NCI-H82 treated with DMSO at 0.1 percent for 48 hours (cell line): ENCODE measurements at regions not wholly inside any gene's neighbourhood (a gene's known extent, or its start where the extent isn't known, plus 50 kb on each side); places are given as distances from the start of the nearest gene placed in this dataset.
A peak's percentile ranks its signal among the peaks of the same experiment; 100 is the strongest.
"Not testable (repeated sequence)": the region's sequence is repeated elsewhere in the genome, so short reads cannot be mapped to it uniquely, and the experiment has no call there.

Experiments
- DNase-seq: peaks from one replicate; lab custom pipeline; 2025; ENCODE audit not compliant: unreplicated experiment; lab: John Stamatoyannopoulos, UW

GRCh38 chrX:98028691-98029090 lies 1145.0 kb downstream of the RPA4 start:
- no peak for DNase-seq

DNA sequence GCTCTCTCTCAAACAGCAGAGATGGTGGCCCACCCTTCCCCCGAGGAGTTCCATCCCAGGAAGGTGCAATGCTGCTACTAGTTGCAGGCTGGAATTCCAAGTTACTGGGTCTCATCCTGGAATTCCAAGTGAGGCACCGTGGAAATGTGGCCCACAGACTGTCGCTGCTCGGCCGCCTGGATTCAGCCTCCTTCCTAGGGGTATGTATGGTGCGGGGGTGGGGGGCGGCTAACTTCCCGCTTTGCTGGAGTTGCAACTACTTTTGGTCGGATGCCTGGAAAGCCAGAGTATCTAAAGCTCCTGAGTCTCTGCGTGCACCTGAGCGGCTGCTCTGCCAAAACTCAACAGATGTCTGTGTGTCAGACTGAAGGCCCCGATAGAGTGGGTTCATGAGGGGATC lies 1146.2 kb downstream of the RPA4 start:
- DNase-seq = no peak

GRCh38 chrX:98057176-98057575 lies 1173.5 kb downstream of the RPA4 start:
- no peak for DNase-seq

DNA sequence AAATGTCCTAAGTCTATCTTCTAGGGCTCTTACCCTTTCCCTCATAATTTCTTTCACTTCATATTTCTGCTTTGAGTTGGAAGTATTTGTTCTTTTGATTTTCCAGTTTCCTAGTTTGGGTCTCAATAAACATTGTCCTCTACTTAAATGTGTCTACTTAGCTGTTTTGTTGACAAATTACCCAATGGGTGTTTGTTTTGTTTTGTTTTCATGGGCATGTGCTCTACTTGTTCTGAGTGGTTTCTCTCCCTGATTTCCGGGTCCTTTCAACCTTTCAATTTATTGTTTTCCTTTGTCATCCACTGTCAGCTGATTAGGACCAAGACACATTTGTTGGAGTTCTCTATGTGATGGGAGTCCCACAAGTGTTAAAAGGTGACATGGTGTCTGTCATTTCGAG lies 1181.4 kb downstream of the RPA4 start:
- no peak for DNase-seq

DNA sequence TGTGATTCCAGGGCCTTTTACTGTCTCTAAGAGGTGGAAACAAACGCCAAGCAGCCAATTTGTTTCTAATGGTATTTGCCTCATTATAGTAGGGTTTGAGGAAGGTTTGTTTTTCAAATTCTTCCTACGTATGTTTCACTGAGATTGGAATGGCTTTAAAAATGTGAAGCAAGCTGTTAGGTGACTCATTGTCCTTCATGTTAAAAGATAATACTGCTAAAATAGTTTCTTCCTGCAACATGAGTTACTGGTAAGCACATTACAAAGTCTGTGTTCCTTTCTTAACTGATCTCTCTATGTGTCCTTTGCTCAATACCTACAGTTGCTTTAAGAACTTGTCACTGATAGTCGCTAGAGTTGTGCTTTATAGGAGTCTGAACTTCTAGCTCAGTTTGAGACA lies 1183.9 kb downstream of the RPA4 start:
- DNase-seq = no peak

DNA sequence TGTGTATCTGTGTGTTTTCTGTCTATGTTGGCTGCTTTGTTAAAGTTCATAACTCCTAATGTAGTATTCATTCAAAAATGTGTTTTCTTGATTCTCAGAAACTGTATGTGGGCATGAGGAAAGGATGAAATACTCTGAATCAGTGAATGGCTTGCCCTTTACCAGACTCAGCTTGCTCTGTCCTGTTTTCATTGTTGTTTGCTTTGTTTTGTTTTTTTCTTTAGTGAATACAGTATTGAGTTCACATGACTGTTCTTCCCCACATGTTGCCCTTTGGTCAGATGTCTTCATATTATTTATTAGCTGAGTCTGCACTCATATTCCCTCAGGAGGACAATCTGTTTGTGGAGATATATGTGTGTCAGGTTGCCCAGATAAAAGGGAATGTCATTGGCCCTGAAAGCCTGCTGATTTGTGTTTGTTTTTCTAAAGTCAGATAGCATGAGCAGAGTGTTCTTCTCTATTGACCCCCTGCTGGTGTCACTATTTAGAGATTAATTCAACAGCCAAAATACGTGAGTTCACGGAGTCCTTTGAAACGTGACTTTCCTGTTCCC lies 1184.4 kb downstream of the RPA4 start:
- DNase-seq = no peak

DNA sequence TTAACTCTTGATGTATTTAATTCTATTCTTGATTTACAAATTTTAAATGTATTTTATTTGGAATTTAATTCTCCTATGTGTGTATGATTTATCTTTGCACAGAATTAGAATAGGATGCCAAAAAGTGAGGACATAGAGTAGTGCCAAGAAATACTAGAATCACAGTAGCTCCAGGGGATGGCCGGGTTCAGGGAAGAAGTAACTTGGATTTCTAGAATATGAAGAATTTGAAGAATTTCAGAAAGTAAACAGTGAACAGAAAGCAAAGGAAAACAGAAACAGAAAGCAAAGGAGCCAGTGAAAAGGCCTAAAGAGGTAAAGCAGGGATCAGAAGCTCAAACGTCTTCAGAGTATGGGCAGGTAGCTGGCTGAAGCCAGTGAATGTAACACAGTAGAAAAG lies 1187.6 kb downstream of the RPA4 start:
- DNase-seq = no peak

DNA sequence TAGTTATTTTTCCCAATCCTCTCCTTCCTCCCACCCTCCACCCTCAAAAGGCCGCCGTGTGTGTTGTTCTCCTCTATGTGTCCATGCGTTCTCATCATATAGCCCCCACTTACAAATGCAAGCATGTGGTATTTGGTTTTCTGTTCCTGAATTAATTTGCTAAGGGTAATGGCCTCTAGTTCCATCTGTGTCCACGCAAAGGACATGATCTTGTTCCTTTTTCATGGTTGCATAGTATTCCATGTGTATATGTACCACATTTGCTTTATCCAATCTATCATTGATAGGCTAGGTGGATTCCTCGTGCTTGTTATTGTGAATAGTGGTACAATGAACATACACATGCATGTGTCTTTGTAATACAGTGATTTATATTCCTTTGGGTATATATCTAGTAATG lies 1193.7 kb downstream of the RPA4 start:
- DNase-seq = no peak

- no peak for DNase-seq
Measured at GRCh38 chrX:98111684-98112083, 1228.0 kb downstream of the RPA4 start.

- no peak for DNase-seq
Measured at GRCh38 chrX:98114021-98114420, 1230.3 kb downstream of the RPA4 start.

- DNase-seq = no peak
Measured at GRCh38 chrX:98141466-98141865, 1257.8 kb downstream of the RPA4 start.

- no peak for DNase-seq
Measured at GRCh38 chrX:98191003-98191402, 1307.3 kb downstream of the RPA4 start.

- DNase-seq = no peak
Measured at GRCh38 chrX:98194036-98194435, 1310.3 kb downstream of the RPA4 start.

DNA sequence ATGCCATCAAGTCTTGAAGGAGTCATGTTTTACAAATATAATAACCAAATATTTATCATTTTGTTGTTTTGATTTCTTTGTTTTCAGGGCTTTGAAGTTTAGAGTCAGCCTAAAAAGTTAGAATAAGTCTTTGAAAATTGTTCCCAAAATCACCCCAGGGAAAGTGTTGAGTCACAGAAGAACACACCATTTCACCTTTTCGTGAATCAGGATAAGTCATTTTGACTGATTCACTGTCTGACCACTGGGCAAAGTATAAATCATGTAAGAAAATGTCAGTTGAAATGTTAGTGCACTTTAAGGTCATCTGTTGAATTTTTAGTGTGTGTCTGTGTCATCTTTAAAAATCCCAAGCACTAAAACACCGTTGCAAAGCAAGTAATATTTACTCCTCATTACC lies 1320.1 kb downstream of the RPA4 start:
- DNase-seq = no peak

- DNase-seq = peak; percentile 87
Measured at GRCh38 chrX:98207947-98208346, 1324.2 kb downstream of the RPA4 start.

DNA sequence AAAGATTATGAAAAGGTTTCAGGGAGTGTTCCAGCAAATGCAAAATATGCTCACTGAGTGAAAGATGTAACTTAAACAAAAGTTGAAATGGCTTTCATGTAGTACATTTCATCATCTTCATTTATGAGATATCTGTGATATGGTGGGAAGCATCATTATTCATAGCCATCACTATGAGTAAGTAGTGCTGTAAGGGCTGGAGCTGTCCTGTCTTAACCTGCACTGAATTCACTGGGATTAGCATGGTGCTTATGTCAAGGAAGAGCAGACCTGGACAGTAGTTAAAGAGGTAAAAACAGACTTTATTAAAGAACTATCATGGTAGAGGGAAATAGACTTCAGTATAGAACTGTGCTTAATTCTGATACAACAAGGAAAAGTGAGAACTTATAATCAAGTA lies 1347.3 kb downstream of the RPA4 start:
- no peak for DNase-seq

- not testable (repeated sequence) for DNase-seq
Measured at GRCh38 chrX:98240061-98240460, 1356.4 kb downstream of the RPA4 start.

GRCh38 chrX:98263135-98263534 lies 1379.4 kb downstream of the RPA4 start:
- no peak for DNase-seq

DNA sequence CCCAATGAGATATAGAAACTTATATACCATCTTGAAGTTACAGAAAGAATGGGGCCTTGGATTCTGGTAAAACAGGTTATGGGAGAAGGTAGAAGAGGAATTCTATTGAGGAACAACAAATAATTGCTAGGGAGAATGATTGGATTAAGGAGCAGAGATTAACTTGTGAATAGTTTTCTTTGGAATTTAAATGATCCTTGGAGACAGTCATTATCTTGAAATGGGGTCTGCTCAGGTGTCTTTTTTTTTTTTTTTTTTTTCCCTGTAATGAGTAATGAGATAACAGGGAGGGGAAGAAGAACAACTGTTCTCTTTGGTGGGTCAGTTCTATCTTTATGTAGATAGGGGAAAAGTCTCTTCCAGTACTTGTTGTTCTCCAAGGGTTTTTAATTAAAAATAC lies 1406.0 kb downstream of the RPA4 start:
- DNase-seq = no peak

GRCh38 chrX:98294310-98294709 lies 1410.6 kb downstream of the RPA4 start:
- DNase-seq = no peak

DNA sequence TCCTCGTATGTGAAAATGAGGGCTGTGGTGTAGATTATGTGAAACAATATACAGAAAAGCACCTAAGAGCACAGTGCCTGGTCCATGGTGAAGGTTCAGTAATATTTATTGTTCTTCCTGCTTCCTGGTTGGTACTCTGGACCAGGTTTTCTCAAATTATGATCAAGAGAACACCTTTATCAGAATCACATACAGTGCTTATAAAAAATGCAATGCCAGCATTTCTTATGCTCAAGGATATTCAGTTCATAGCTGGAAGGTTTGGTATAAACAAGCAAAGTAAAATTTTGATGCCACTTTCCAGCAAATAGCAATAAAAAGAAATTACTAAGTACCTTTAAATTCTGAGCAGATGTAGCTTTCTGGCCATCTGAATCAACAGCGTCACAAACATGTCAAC lies 1412.4 kb downstream of the RPA4 start:
- DNase-seq = no peak

- DNase-seq = no peak
Measured at GRCh38 chrX:98299785-98300184, 1416.1 kb downstream of the RPA4 start.

- DNase-seq = not testable (repeated sequence)
Measured at GRCh38 chrX:98300536-98300935, 1416.8 kb downstream of the RPA4 start.

DNA sequence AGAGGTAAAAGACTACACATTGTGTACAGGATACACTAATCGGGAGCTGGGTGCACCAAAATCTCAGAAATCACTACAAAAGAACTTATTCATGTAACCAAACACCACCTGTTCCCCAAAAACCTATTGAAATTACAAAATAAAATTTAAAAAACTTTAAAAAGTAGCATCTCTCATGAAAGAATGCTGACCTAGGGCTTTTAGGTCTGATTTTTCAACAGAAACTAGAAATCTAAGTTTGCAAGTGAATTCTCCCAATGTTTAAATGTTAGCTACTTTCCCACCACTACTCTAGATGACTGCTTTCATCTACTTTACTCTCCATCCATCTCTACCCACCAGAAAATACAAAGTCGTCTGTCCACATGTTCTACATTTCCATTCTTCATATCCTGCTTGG lies 1447.7 kb downstream of the RPA4 start:
- DNase-seq = no peak
